Prostate gland (tissue), 2 donors: ENCODE measurements at regions not wholly inside any gene's neighbourhood (a gene's known extent, or its start where the extent isn't known, plus 50 kb on each side); places are given as distances from the start of the nearest gene placed in this dataset.

Experiments used
- CTCF ChIP-seq, 4 experiments: fragments of 200-600 bp in 2 of 4; fragments of 450-650 bp in 2 of 4; sonication (generic) in 2 of 4; IDR thresholded peaks; 1 replicate in 3 of 4; 2 replicates in 1 of 4; pipeline ENCODE4 v1.5.1; 2016 to 2019; ENCODE audit warnings: antibody characterized with exemption in 4 of 4, mild to moderate bottlenecking in 2 of 4, moderate library complexity in 2 of 4
- POLR2A ChIP-seq: fragments of 450-650 bp; IDR thresholded peaks from one replicate; pipeline ENCODE4 v1.6.1; 2016; ENCODE audit warnings: antibody characterized with exemption, mild to moderate bottlenecking

- no peak for TF ChIP-seq CTCF (IDR thresholded peaks at IDR 0.05)
- TF ChIP-seq POLR2A, result no peak
Observed at GRCh38 chr6:84417260-84417659, 189.8 kb upstream of the CEP162 start.
